ENCODE measurements at regions not wholly inside any gene's neighbourhood (a gene's known extent, or its start where the extent isn't known, plus 50 kb on each side); places are given as distances from the start of the nearest gene placed in this dataset.
"Not testable (repeated sequence)": the region's sequence is repeated elsewhere in the genome, so short reads cannot be mapped to it uniquely, and the experiment has no call there.

GRCh38 chr5:145643214-145643613 lies 191.9 kb downstream of the PRELID2 start:
- H3K27ac ChIP-seq; DNase-seq; H3K9me2 ChIP-seq (ENCODE audit: insufficient read depth); H3K36me3 ChIP-seq (ENCODE audit: low read depth); H3K79me2 ChIP-seq (ENCODE audit: insufficient read depth); H3K9ac ChIP-seq; H3K9me3 ChIP-seq (ENCODE audit: low read depth); H3K27me3 ChIP-seq (replicated peaks; ENCODE audit: insufficient read depth); H3K4me3 ChIP-seq; in situ Hi-C loops (cut with MboI); H4K20me1 ChIP-seq (ENCODE audit: insufficient read depth); H3K4me2 ChIP-seq (ENCODE audit: unreplicated experiment); H3K4me1 ChIP-seq (ENCODE audit: insufficient read depth); H3F3A ChIP-seq (ENCODE audit: insufficient read depth); H2AFZ ChIP-seq: not testable (repeated sequence)
- 42 to 46% methylated on average over 1 of the region's 1 CpG for WGBS, 2 experiments (ENCODE audit: low coverage in 1 of 2, low lambda C conversion rate in 2 of 2, missing lambda C conversion rate in 2 of 2)

GRCh38 chr5:145637396-145637795 lies 197.7 kb downstream of the PRELID2 start:
- Histone ChIP-seq H4K20me1 (ENCODE audit: insufficient read depth) (no peaks in the 10 kb centered on the region), H3K27me3 (replicated peaks; ENCODE audit: insufficient read depth) (no peaks in the 10 kb centered on the region), H3K4me1 (ENCODE audit: insufficient read depth) (0 out of 2 replicates have a peak, but pooled peaks cover 8% of the 10 kb centered on the region), H3K9me2 (ENCODE audit: insufficient read depth) (no peaks in the 10 kb centered on the region), H3K9ac (no peak overlapping the region), H3K9me3 (ENCODE audit: low read depth) (no peaks in the 10 kb centered on the region), H3K4me2 (ENCODE audit: unreplicated experiment) (no peak overlapping the region), H3K36me3 (ENCODE audit: low read depth) (no peaks in the 10 kb centered on the region), H2AFZ (no peak overlapping the region), H3K4me3 (no peak overlapping the region), H3F3A (ENCODE audit: insufficient read depth) (no peaks in the 10 kb centered on the region), H3K79me2 (ENCODE audit: insufficient read depth) (no peaks in the 10 kb centered on the region), H3K27ac (no peak overlapping the region)
- TF ChIP-seq EZH2phosphoT487 (IDR thresholded peaks at IDR 0.05; ENCODE audit: insufficient read depth, low read depth) = no peak
- DNase-seq = peak; percentile 19
- in situ Hi-C loops (cut with MboI) = no loop called here

DNA sequence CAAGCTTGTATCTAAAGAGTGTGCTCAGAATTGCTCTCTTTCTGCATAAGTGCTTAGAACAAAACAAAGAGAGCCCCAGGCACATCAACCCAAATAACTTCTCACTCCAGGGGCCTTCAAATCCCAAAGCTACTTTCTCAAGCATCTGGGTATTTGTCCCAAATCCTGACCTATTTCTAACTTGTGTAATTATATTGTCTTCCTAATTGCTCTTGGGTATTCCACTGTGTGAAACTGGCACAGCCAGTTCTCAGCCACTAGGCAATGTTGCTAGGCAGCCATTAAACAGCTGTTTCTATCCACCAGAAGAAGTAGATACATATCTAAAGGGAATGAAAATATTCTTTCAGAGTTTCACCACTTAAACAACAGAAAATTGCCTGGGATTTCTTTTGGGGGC lies 198.8 kb downstream of the PRELID2 start:
- Histone ChIP-seq H3K9me3 (ENCODE audit: low read depth) (no peaks in the 10 kb centered on the region), H3K9me2 (ENCODE audit: insufficient read depth) (no peaks in the 10 kb centered on the region)
- in situ Hi-C loops (cut with MboI) = no loop called here

DNA sequence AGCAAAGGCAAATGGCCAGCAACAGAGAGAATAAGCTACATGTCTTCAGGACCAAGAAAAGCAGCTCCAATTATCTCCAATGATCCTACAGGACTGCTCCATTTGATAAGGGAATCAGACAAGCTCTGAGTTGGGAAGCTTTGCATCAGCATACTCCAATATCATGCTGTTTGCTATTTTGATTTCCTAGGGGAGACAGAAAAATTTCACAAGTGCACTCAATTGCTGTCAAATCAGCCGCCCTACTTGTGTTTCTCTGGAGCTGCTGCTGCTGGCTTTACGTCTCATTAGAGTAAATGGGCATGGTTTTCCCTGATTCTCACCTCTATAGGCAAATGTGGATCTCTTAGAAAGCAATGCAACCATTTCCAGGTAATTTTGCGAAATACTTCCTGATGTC lies 201.7 kb downstream of the PRELID2 start:
- Histone ChIP-seq H3K27me3 (replicated peaks; ENCODE audit: insufficient read depth) (no peaks in the 10 kb centered on the region), H3K27ac (no peak overlapping the region), H3K36me3 (ENCODE audit: low read depth) (no peaks in the 10 kb centered on the region), H3F3A (ENCODE audit: insufficient read depth) (no peaks in the 10 kb centered on the region), H2AFZ (no peak overlapping the region), H4K20me1 (ENCODE audit: insufficient read depth) (no peaks in the 10 kb centered on the region), H3K9me2 (ENCODE audit: insufficient read depth) (no peaks in the 10 kb centered on the region), H3K79me2 (ENCODE audit: insufficient read depth) (no peaks in the 10 kb centered on the region), H3K4me2 (ENCODE audit: unreplicated experiment) (no peak overlapping the region), H3K4me1 (ENCODE audit: insufficient read depth) (0 out of 2 replicates have a peak, but pooled peaks cover 8% of the 10 kb centered on the region), H3K9me3 (ENCODE audit: low read depth) (no peaks in the 10 kb centered on the region), H3K4me3 (no peak overlapping the region), H3K9ac (no peak overlapping the region)
- in situ Hi-C loops (cut with MboI) = no loop called here
- 82 to 89% methylated on average over 3 of the region's 3 CpGs for WGBS, 2 experiments (ENCODE audit: low coverage in 1 of 2, low lambda C conversion rate in 2 of 2, missing lambda C conversion rate in 2 of 2)
- TF ChIP-seq EZH2phosphoT487 (IDR thresholded peaks at IDR 0.05; ENCODE audit: insufficient read depth, low read depth) = no peak
- no peak for TF ChIP-seq EZH2 (IDR thresholded peaks at IDR 0.05; ENCODE audit: insufficient read depth, poor library complexity, severe bottlenecking)
- no peak for DNase-seq

More for the DNA sequence above, 198.8 kb downstream of the PRELID2 start:
- no peak for DNase-seq
- no peak overlapping the region for H2AFZ ChIP-seq
- H4K20me1 ChIP-seq (ENCODE audit: insufficient read depth) = no peaks in the 10 kb centered on the region
- no peak overlapping the region for H3K4me3 ChIP-seq
- no peak overlapping the region for H3K9ac ChIP-seq
- H3K4me2 ChIP-seq (ENCODE audit: unreplicated experiment) = no peak overlapping the region
- H3K27ac ChIP-seq = no peak overlapping the region
- H3F3A ChIP-seq (ENCODE audit: insufficient read depth) = no peaks in the 10 kb centered on the region
- no peaks in the 10 kb centered on the region for H3K36me3 ChIP-seq (ENCODE audit: low read depth)
- no peaks in the 10 kb centered on the region for H3K27me3 ChIP-seq (replicated peaks; ENCODE audit: insufficient read depth)
- no peak for TF ChIP-seq EZH2phosphoT487 (IDR thresholded peaks at IDR 0.05; ENCODE audit: insufficient read depth, low read depth)
- no peak for TF ChIP-seq EZH2 (IDR thresholded peaks at IDR 0.05; ENCODE audit: insufficient read depth, poor library complexity, severe bottlenecking)
- H3K79me2 ChIP-seq (ENCODE audit: insufficient read depth) = no peaks in the 10 kb centered on the region
- H3K4me1 ChIP-seq (ENCODE audit: insufficient read depth) = 0 out of 2 replicates have a peak, but pooled peaks cover 8% of the 10 kb centered on the region

GRCh38 chr5:145632701-145633100 lies 202.4 kb downstream of the PRELID2 start:
- 0 out of 2 replicates have a peak, but pooled peaks cover 5% of the 10 kb centered on the region for H3K4me1 ChIP-seq (ENCODE audit: insufficient read depth)
- WGBS, 2 experiments (ENCODE audit: low coverage in 1 of 2, low lambda C conversion rate in 2 of 2, missing lambda C conversion rate in 2 of 2) = 63 to 71% methylated on average over 1 of the region's 1 CpG
- H2AFZ ChIP-seq = no peak overlapping the region
- H3K27me3 ChIP-seq (replicated peaks; ENCODE audit: insufficient read depth) = no peaks in the 10 kb centered on the region
- no peak for DNase-seq
- no peak overlapping the region for H3K4me3 ChIP-seq
- H3K79me2 ChIP-seq (ENCODE audit: insufficient read depth) = no peaks in the 10 kb centered on the region
- H3K9me3 ChIP-seq (ENCODE audit: low read depth) = no peaks in the 10 kb centered on the region
- no peak overlapping the region for H3K4me2 ChIP-seq (ENCODE audit: unreplicated experiment)
- H4K20me1 ChIP-seq (ENCODE audit: insufficient read depth) = no peaks in the 10 kb centered on the region
- TF ChIP-seq EZH2 (IDR thresholded peaks at IDR 0.05; ENCODE audit: insufficient read depth, poor library complexity, severe bottlenecking) (no peak), EZH2phosphoT487 (IDR thresholded peaks at IDR 0.05; ENCODE audit: insufficient read depth, low read depth) (no peak)
- H3K9ac ChIP-seq = no peak overlapping the region
- no peaks in the 10 kb centered on the region for H3K36me3 ChIP-seq (ENCODE audit: low read depth)
- no peaks in the 10 kb centered on the region for H3K9me2 ChIP-seq (ENCODE audit: insufficient read depth)
- H3F3A ChIP-seq (ENCODE audit: insufficient read depth) = no peaks in the 10 kb centered on the region
- in situ Hi-C loops (cut with MboI) = no loop called here
- no peak overlapping the region for H3K27ac ChIP-seq
